Activated CD8-positive, alpha-beta T cell treated with anti-CD3 and anti-CD28 coated beads for 36 hours (primary cell): ENCODE measurements at regions not wholly inside any gene's neighbourhood (a gene's known extent, or its start where the extent isn't known, plus 50 kb on each side); places are given as distances from the start of the nearest gene placed in this dataset.

Source experiments
- ATAC-seq: fragments of 200-7000 bp; cut with Tn5 transposase; one replicate; pipeline ENCODE4 v1.10.0; 2021; ENCODE audit warnings: mild to moderate bottlenecking, moderate library complexity
- CTCF ChIA-PET: fragments of 350-600 bp; sonication (Branson Sonifier 250); formaldehyde crosslinking; loops from one replicate; lab custom pipeline; 2021; ENCODE audit warnings: antibody characterized with exemption; lab: Charles Lee
- POLR2A ChIA-PET: fragments of 350-600 bp; sonication (Branson Sonifier 250); formaldehyde crosslinking; loops from one replicate; lab custom pipeline; 2021; ENCODE audit warnings: antibody characterized with exemption; lab: Charles Lee
- DNase-seq: peaks from one replicate; pipeline ENCODE4 v3.0.0-alpha.2; 2020
- H3K27ac Mint-ChIP-seq: one replicate; pipeline ENCODE4 v1.8.0; 2021; ENCODE audit warnings: mild to moderate bottlenecking, mixed read lengths
- H3K27me3 Mint-ChIP-seq: one replicate; pipeline ENCODE4 v1.8.0; 2021; ENCODE audit warnings: mixed read lengths
- H3K36me3 Mint-ChIP-seq: one replicate; pipeline ENCODE4 v1.8.0; 2021; ENCODE audit warnings: low read depth, mixed read lengths
- H3K4me1 Mint-ChIP-seq: one replicate; pipeline ENCODE4 v1.8.0; 2021; ENCODE audit warnings: low read depth, mixed read lengths
- H3K4me3 Mint-ChIP-seq: one replicate; pipeline ENCODE4 v1.8.0; 2021; ENCODE audit warnings: mild to moderate bottlenecking, moderate library complexity, mixed read lengths
- H3K9me3 Mint-ChIP-seq: one replicate; pipeline ENCODE4 v1.8.0; 2021; ENCODE audit warnings: mixed read lengths
- CTCF ChIP-seq: fragments of 200-600 bp; IDR thresholded peaks from one replicate; pipeline ENCODE4 v1.8.0; 2022; ENCODE audit warnings: antibody characterized with exemption, mild to moderate bottlenecking
- intact Hi-C: fragments of 100-400 bp; cut with micrococcal nuclease; formaldehyde crosslinking; loops from one replicate; pipeline ENCODE4 v1.10.0; 2022

GRCh38 chr3:135788978-135789377, 176.6 kb upstream of the PPP2R3A start:
- CTCF ChIA-PET: no interaction called here
- no peak for TF ChIP-seq CTCF
- H3K4me3 Mint-ChIP-seq: no peak overlapping the region

GRCh38 chr3:135792174-135792573, 173.4 kb upstream of the PPP2R3A start:
- DNase-seq (no peak), ATAC-seq (no peak)
- CTCF ChIA-PET: no interaction called here
- no peak for TF ChIP-seq CTCF
- H3K9me3 Mint-ChIP-seq: no peaks in the 10 kb centered on the region
- no peaks in the 10 kb centered on the region for H3K4me1 Mint-ChIP-seq
- H3K27me3 Mint-ChIP-seq: peaks cover 7% of the 10 kb centered on the region
- no peak overlapping the region for H3K4me3 Mint-ChIP-seq
- no peak overlapping the region for H3K27ac Mint-ChIP-seq
- no peaks in the 10 kb centered on the region for H3K36me3 Mint-ChIP-seq
- intact Hi-C loops: no loop called here
- POLR2A ChIA-PET: no interaction called here

More at GRCh38 chr3:135788978-135789377, 176.6 kb upstream of the PPP2R3A start:
- DNase-seq (no peak), ATAC-seq (no peak)
- intact Hi-C loops: no loop called here
- H3K36me3 Mint-ChIP-seq: no peaks in the 10 kb centered on the region
- H3K4me1 Mint-ChIP-seq: no peaks in the 10 kb centered on the region
- no peak overlapping the region for H3K27ac Mint-ChIP-seq
- H3K27me3 Mint-ChIP-seq: peaks cover 5% of the 10 kb centered on the region
- POLR2A ChIA-PET: no interaction called here
- H3K9me3 Mint-ChIP-seq: no peaks in the 10 kb centered on the region

GRCh38 chr3:135792858-135793475, 172.6 kb upstream of the PPP2R3A start:
- no peak for ATAC-seq
- intact Hi-C loops: no loop called here
- no peak overlapping the region for H3K27ac Mint-ChIP-seq
- no peaks in the 10 kb centered on the region for H3K36me3 Mint-ChIP-seq
- no peak for TF ChIP-seq CTCF
- no peak overlapping the region for H3K4me3 Mint-ChIP-seq
- H3K9me3 Mint-ChIP-seq: no peaks in the 10 kb centered on the region
- peaks cover 7% of the 10 kb centered on the region for H3K27me3 Mint-ChIP-seq
- no peaks in the 10 kb centered on the region for H3K4me1 Mint-ChIP-seq
- POLR2A ChIA-PET: no interaction called here
- CTCF ChIA-PET: no interaction called here
- DNase-seq: no peak

GRCh38 chr3:135800071-135800549, 165.4 kb upstream of the PPP2R3A start:
- ATAC-seq: no peak
- no peak overlapping the region for H3K27ac Mint-ChIP-seq
- CTCF ChIA-PET: no interaction called here

More at GRCh38 chr3:135800071-135800549, 165.4 kb upstream of the PPP2R3A start:
- no peaks in the 10 kb centered on the region for H3K4me1 Mint-ChIP-seq
- DNase-seq: no peak
- H3K4me3 Mint-ChIP-seq: no peak overlapping the region
- H3K36me3 Mint-ChIP-seq: no peaks in the 10 kb centered on the region
- intact Hi-C loops: no loop called here
- no peaks in the 10 kb centered on the region for H3K27me3 Mint-ChIP-seq
- no peaks in the 10 kb centered on the region for H3K9me3 Mint-ChIP-seq
- POLR2A ChIA-PET: interaction anchor here (0.6 kb wide), 1 partner anchor 1067 kb away, joined by 3 read pairs; no protein-coding TSS in a partner anchor
- no peak for TF ChIP-seq CTCF
